ENCODE measurements at regions not wholly inside any gene's neighbourhood (a gene's known extent, or its start where the extent isn't known, plus 50 kb on each side); places are given as distances from the start of the nearest gene placed in this dataset.

GRCh38 chr5:111857623-111858022 is 100.6 kb upstream of the NREP start:
- no peak for DNase-seq (ENCODE audit: low read depth)
- peak; percentile 22 for TF ChIP-seq CTCF (IDR thresholded peaks at IDR 0.05; ENCODE audit: control insufficient read depth, insufficient read depth, low read depth, low read length, missing control alignments)
- no peak overlapping the region for H3K4me3 ChIP-seq (ENCODE audit: control insufficient read depth, low read depth, low read length)

DNA sequence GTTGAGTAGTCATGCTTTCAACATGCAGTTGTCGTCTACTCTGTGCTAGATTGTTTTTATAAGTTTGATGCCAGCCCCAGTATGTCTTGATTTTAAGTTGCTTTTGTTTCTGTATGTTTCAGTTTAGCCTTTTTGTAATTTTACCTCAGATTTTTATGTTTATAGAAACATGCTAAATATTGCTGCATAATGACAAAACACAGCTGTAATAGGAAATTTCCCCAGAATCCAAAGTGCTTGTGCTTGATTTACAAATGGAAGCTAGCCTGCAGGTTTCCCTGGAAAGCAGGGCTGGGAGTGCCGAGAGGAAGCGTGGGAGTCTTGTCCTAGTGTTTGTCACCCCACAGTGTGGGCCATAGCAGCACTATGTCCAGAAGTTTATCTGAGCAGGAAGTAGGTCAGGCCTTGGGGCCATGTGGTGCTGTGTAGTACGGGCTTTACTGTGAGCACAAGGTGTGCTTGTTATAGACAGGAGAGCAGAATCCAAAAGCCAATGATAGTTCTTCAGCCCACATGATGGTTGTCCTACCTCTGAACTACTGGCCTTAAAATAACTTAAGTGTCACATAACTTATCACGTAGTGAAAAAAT is 100.0 kb upstream of the NREP start:
- TF ChIP-seq CTCF (IDR thresholded peaks at IDR 0.05; ENCODE audit: control insufficient read depth, insufficient read depth, low read depth, low read length, missing control alignments): no peak
- no peak overlapping the region for H3K4me3 ChIP-seq (ENCODE audit: control insufficient read depth, low read depth, low read length)
- no peak for DNase-seq (ENCODE audit: low read depth)

DNA sequence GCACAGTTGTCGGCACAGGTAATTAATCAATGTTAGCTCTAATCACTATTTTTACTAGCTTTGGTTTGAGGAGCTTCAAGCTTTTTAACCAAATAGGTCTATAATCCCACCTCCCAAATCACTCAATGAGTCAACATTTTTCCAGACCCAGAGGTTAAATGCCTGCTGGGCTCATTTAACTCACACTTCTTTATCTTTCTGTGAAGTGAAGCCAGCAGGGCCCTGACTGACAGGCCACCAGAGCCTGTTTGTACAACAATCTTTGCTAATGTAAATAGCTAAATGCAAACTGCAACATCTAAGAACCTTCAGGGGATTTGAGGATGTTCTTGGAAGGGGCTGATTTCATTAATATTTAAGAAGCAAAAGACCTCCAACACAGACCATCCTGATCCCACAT is 98.4 kb upstream of the NREP start:
- no peak for TF ChIP-seq CTCF (IDR thresholded peaks at IDR 0.05; ENCODE audit: control insufficient read depth, insufficient read depth, low read depth, low read length, missing control alignments)
- DNase-seq (ENCODE audit: low read depth): no peak
- H3K4me3 ChIP-seq (ENCODE audit: control insufficient read depth, low read depth, low read length): no peak overlapping the region

DNA sequence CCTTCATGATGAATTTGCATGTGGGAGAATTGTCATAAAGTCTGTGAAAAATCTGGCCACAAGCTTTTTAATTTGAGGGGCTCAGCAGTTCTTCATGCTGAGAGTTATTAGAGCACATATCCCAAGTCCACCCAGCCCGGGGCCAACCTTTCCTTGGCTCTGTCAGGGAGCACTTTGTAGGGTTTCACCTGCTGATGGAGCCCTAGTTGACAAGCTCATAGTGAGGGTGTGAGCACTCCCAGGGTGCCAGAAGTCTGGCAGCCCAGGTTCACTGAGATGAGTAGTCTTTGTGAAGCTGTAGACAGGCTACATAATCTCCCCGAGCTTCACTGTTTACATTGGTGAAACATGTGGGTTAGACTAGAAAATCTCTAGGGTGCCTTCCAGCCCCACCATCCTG is 97.2 kb upstream of the NREP start:
- H3K4me3 ChIP-seq (ENCODE audit: control insufficient read depth, low read depth, low read length): no peak overlapping the region
- no peak for DNase-seq (ENCODE audit: low read depth)
- no peak for TF ChIP-seq CTCF (IDR thresholded peaks at IDR 0.05; ENCODE audit: control insufficient read depth, insufficient read depth, low read depth, low read length, missing control alignments)

GRCh38 chr5:111853748-111854147 is 96.8 kb upstream of the NREP start:
- no peak for TF ChIP-seq CTCF (IDR thresholded peaks at IDR 0.05; ENCODE audit: control insufficient read depth, insufficient read depth, low read depth, low read length, missing control alignments)
- no peak overlapping the region for H3K4me3 ChIP-seq (ENCODE audit: control insufficient read depth, low read depth, low read length)
- no peak for DNase-seq (ENCODE audit: low read depth)

GRCh38 chr5:111851631-111852548 is 94.9 kb upstream of the NREP start:
- no peak for TF ChIP-seq CTCF (IDR thresholded peaks at IDR 0.05; ENCODE audit: control insufficient read depth, insufficient read depth, low read depth, low read length, missing control alignments)
- no peak overlapping the region for H3K4me3 ChIP-seq (ENCODE audit: control insufficient read depth, low read depth, low read length)
- no peak for DNase-seq (ENCODE audit: low read depth)

Measured in AG09309 (cell line).